Endothelial cell of umbilical vein (primary cell): ENCODE measurements at regions not wholly inside any gene's neighbourhood (a gene's known extent, or its start where the extent isn't known, plus 50 kb on each side); places are given as distances from the start of the nearest gene placed in this dataset.

Experiments used
- BruUV-seq: library from RNA; stranded (reverse); fragments of 400-500 nt; replicated peaks from 2 replicates; lab custom pipeline; 2021; lab: Mats Ljungman, UMichigan
- CTCF ChIA-PET: fragments of 300-600, 350-600 bp; sonication (Branson Sonifier 250); formaldehyde crosslinking; loops from one replicate; lab custom pipeline; 2021; ENCODE audit warnings: antibody characterized with exemption, inconsistent platforms; lab: Charles Lee
- POLR2A ChIA-PET: fragments of 300-600, 350-600 bp; sonication (Branson Sonifier 250); formaldehyde crosslinking; loops from one replicate; lab custom pipeline; 2021; ENCODE audit warnings: antibody characterized with exemption, inconsistent platforms; lab: Charles Lee
- DNase-seq: peaks from one replicate; pipeline ENCODE4 v3.0.0-alpha.2; 2011; ENCODE audit warnings: low read depth, low spot score
- FAIRE-seq: peaks from 2 replicates; lab custom pipeline; 2011; peaks lifted over from hg19 to GRCh38; lab: Jason Lieb, UNC
- H2AFZ ChIP-seq: 2 replicates; pipeline ENCODE4 v1.6.0; 2012; ENCODE audit warnings: low read depth, low read length, control low read depth, inconsistent platforms
- H3K27ac ChIP-seq: 2 replicates; pipeline ENCODE4 v1.5.1; 2011; ENCODE audit warnings: low read depth, mild to moderate bottlenecking, control low read depth, low read length, moderate library complexity; ENCODE audit not compliant: insufficient read depth
- H3K27me3 ChIP-seq, 2 experiments: 2 replicates each; pipeline versions ENCODE4 v1.6.0 to v1.6.1; 2011; ENCODE audit warnings: low read length in 2 of 2, mixed read lengths in 1 of 2; ENCODE audit not compliant: control insufficient read depth in 2 of 2, insufficient read depth in 2 of 2
- H3K36me3 ChIP-seq, 2 experiments: 2 replicates in 1 of 2; 3 replicates in 1 of 2; pipeline ENCODE4 v1.5.1; 2011; ENCODE audit warnings: low read length in 2 of 2, mild to moderate bottlenecking in 1 of 2, moderate library complexity in 1 of 2; ENCODE audit not compliant: control insufficient read depth in 2 of 2, insufficient read depth in 2 of 2; ENCODE audit errors: extremely low read depth in 1 of 2
- H3K4me1 ChIP-seq: 3 replicates; pipeline ENCODE4 v1.5.1; 2011; ENCODE audit warnings: mild to moderate bottlenecking, low read length; ENCODE audit not compliant: control insufficient read depth, insufficient read depth; ENCODE audit errors: extremely low read depth
- H3K4me2 ChIP-seq: 2 replicates; pipeline ENCODE4 v1.6.1; 2011; ENCODE audit warnings: low read length, control low read depth, mixed read lengths; ENCODE audit not compliant: insufficient read depth
- H3K4me3 ChIP-seq, 3 experiments: fragments of 200-600 bp in 1 of 3; sonication (generic), shearing (Covaris generic) in 1 of 3; replicated peaks in 1 of 3; 2 replicates each; pipeline ENCODE4 v1.5.1; 2011 to 2016; ENCODE audit warnings: control low read depth in 3 of 3, low read length in 3 of 3, mild to moderate bottlenecking in 2 of 3, inconsistent platforms in 1 of 3, low read depth in 1 of 3, moderate library complexity in 1 of 3; ENCODE audit not compliant: insufficient read depth in 1 of 3
- H3K79me2 ChIP-seq: 2 replicates; pipeline ENCODE4 v1.6.0; 2012; ENCODE audit warnings: low read length, inconsistent platforms; ENCODE audit not compliant: control insufficient read depth, insufficient read depth
- H3K9ac ChIP-seq: replicated peaks from 2 replicates; pipeline ENCODE3; 2011; ENCODE audit warnings: low read length, control low read depth; ENCODE audit not compliant: insufficient read depth; ENCODE audit errors: extremely low read depth
- H3K9me1 ChIP-seq: replicated peaks from 3 replicates; pipeline ENCODE4 v1.6.0; 2011; ENCODE audit warnings: mild to moderate bottlenecking, low read length; ENCODE audit not compliant: control insufficient read depth, insufficient read depth; ENCODE audit errors: extremely low read depth
- H3K9me3 ChIP-seq: replicated peaks from 2 replicates; pipeline ENCODE4 v1.5.1; 2012; ENCODE audit warnings: low read length, inconsistent platforms; ENCODE audit not compliant: control insufficient read depth, insufficient read depth
- H4K20me1 ChIP-seq: replicated peaks from 2 replicates; pipeline ENCODE3; 2011; ENCODE audit warnings: mild to moderate bottlenecking, low read length; ENCODE audit not compliant: control insufficient read depth, insufficient read depth; ENCODE audit errors: extremely low read depth
- CTCF ChIP-seq, 2 donors: IDR thresholded peaks; 1 replicate in 1 of 2; 2 replicates in 1 of 2; pipeline ENCODE4 v1.5.1; 2011; ENCODE audit warnings: low read length in 2 of 2, mild to moderate bottlenecking in 2 of 2, moderate library complexity in 2 of 2, control low read depth in 1 of 2, inconsistent platforms in 1 of 2, low read depth in 1 of 2; ENCODE audit not compliant: insufficient read depth in 1 of 2; ENCODE audit errors: extremely low read depth in 1 of 2
- EZH2 ChIP-seq: IDR thresholded peaks from 2 replicates; pipeline ENCODE4 v1.6.1; 2012; ENCODE audit warnings: borderline replicate concordance, low read depth, mild to moderate bottlenecking, moderate library complexity, low read length, inconsistent platforms; ENCODE audit not compliant: severe bottlenecking
- FOS ChIP-seq: IDR thresholded peaks from 2 replicates; pipeline ENCODE4 v1.6.1; 2011; ENCODE audit warnings: mild to moderate bottlenecking, low read length, moderate library complexity, borderline replicate concordance; ENCODE audit not compliant: insufficient read depth
- GATA2 ChIP-seq: IDR thresholded peaks from 2 replicates; pipeline ENCODE4 v1.7.0; 2011; ENCODE audit warnings: low read depth, mild to moderate bottlenecking, moderate library complexity, mixed read lengths, low read length; ENCODE audit not compliant: insufficient read length, insufficient read depth
- JUN ChIP-seq: IDR thresholded peaks from 2 replicates; pipeline ENCODE4 v1.6.1; 2011; ENCODE audit warnings: borderline replicate concordance, low read depth; ENCODE audit not compliant: insufficient read length, insufficient read depth
- MYC ChIP-seq: IDR thresholded peaks from one replicate; pipeline ENCODE4 v1.6.1; 2011; ENCODE audit warnings: mild to moderate bottlenecking, low read depth, low read length
- POLR2A ChIP-seq: IDR thresholded peaks from 2 replicates; pipeline ENCODE4 v1.6.1; 2012; ENCODE audit warnings: low read depth, mild to moderate bottlenecking, control low read depth, low read length
- POLR2AphosphoS5 ChIP-seq: IDR thresholded peaks from 2 replicates; pipeline ENCODE4 v1.6.1; 2012; ENCODE audit warnings: low read depth, mild to moderate bottlenecking, control low read depth, low read length, moderate library complexity; ENCODE audit not compliant: insufficient read depth
- dilution Hi-C: fragments of 300-500 bp; cut with MboI; formaldehyde crosslinking; loops from one replicate; pipeline ENCODE4 v1.15.0; 2019; ENCODE audit warnings: low sequenced_read_pairs; ENCODE audit not compliant: extremely low pct_ligation_motif_present
- intact Hi-C: fragments of 100-400 bp; cut with micrococcal nuclease; formaldehyde crosslinking; loops from one replicate; pipeline ENCODE4 v1.10.0; 2022
- TF ChIP-seq, protein P1 (sequence below): IDR thresholded peaks from 2 replicates; pipeline ENCODE4 v1.6.1; 2011; ENCODE audit not compliant: insufficient read depth, insufficient read length

- ChIA-PET POLR2A (no interaction called here), CTCF (no interaction called here)
- H3K9me1 ChIP-seq: no peaks in the 10 kb centered on the region
- peaks cover 17% of the 10 kb centered on the region for H3K4me1 ChIP-seq
- no peak overlapping the region for H3K27ac ChIP-seq
- H3K27me3 ChIP-seq: no peaks in the 10 kb centered on the region
- no peaks in the 10 kb centered on the region for H3K9me3 ChIP-seq
- H4K20me1 ChIP-seq: no peaks in the 10 kb centered on the region
- dilution Hi-C loops: no loop called here
- H3K4me3 ChIP-seq: no peak overlapping the region
- FAIRE-seq (no peak), DNase-seq (no peak)
- H3K9ac ChIP-seq: no peak overlapping the region
- BruUV-seq: no TSS peak
- no peaks in the 10 kb centered on the region for H3K79me2 ChIP-seq
- TF ChIP-seq, protein P1, sequence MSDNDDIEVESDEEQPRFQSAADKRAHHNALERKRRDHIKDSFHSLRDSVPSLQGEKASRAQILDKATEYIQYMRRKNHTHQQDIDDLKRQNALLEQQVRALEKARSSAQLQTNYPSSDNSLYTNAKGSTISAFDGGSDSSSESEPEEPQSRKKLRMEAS: no peak
- no peak overlapping the region for H3K4me2 ChIP-seq
- no peaks in the 10 kb centered on the region for H3K36me3 ChIP-seq
- intact Hi-C loops: no loop called here
- no peak overlapping the region for H2AFZ ChIP-seq
These were observed 131.6 kb downstream of the BCOR start for GRCh38 chrX:39966176-39966575.

DNA sequence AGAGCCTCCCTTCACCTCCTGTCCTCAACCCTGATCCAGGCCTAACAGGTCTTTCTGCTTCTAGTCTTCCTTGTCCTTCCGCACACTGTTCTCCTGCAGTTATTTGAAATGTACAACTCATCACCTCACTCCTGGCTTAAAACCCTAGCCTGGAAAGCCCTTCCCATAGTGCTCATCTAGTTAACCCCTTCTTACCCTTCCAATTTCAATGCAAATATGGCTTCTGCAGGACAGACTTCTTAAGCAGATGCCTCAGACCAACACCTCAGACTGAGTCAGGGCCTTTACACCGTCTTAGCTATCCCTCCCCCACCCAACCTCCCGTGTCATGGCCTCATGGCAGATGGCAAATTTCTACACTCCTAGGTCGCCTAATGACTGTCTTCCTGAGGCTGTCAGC lies 130.4 kb downstream of the BCOR start:
- Histone ChIP-seq H3K4me3 (no peak overlapping the region), H3K4me2 (no peak overlapping the region), H3K9me3 (no peaks in the 10 kb centered on the region), H2AFZ (no peak overlapping the region), H3K4me1 (peaks cover 17% of the 10 kb centered on the region), H3K79me2 (no peaks in the 10 kb centered on the region), H3K27me3 (no peaks in the 10 kb centered on the region), H3K9me1 (no peaks in the 10 kb centered on the region), H3K36me3 (no peaks in the 10 kb centered on the region), H3K9ac (no peak overlapping the region), H4K20me1 (no peaks in the 10 kb centered on the region), H3K27ac (no peak overlapping the region)
- intact Hi-C loops (no loop called here), dilution Hi-C loops (no loop called here)
- DNase-seq: no peak
- TF ChIP-seq GATA2: no peak
- TF ChIP-seq POLR2AphosphoS5: no peak
- TF ChIP-seq POLR2A: no peak
- no peak for TF ChIP-seq EZH2
- no peak for TF ChIP-seq FOS
- TF ChIP-seq, protein P1: no peak
- TF ChIP-seq CTCF (IDR thresholded peaks at IDR 0.05; ENCODE audit: extremely low read depth in 1 of 2, insufficient read depth in 1 of 2, low read depth in 1 of 2, low read length in 2 of 2): no peak
- TF ChIP-seq MYC: no peak
- TF ChIP-seq JUN: no peak
- POLR2A ChIA-PET: no interaction called here
- no peak for FAIRE-seq
- CTCF ChIA-PET: no interaction called here
- BruUV-seq: no TSS peak
